DMS79 treated with DMSO at 0.1 percent for 48 hours (cell line): ENCODE measurements at regions not wholly inside any gene's neighbourhood (a gene's known extent, or its start where the extent isn't known, plus 50 kb on each side); places are given as distances from the start of the nearest gene placed in this dataset.
"Not testable (repeated sequence)": the region's sequence is repeated elsewhere in the genome, so short reads cannot be mapped to it uniquely, and the experiment has no call there.

ENCODE experiments used
- DNase-seq: peaks from one replicate; lab custom pipeline; 2025; lab: John Stamatoyannopoulos, UW

DNA sequence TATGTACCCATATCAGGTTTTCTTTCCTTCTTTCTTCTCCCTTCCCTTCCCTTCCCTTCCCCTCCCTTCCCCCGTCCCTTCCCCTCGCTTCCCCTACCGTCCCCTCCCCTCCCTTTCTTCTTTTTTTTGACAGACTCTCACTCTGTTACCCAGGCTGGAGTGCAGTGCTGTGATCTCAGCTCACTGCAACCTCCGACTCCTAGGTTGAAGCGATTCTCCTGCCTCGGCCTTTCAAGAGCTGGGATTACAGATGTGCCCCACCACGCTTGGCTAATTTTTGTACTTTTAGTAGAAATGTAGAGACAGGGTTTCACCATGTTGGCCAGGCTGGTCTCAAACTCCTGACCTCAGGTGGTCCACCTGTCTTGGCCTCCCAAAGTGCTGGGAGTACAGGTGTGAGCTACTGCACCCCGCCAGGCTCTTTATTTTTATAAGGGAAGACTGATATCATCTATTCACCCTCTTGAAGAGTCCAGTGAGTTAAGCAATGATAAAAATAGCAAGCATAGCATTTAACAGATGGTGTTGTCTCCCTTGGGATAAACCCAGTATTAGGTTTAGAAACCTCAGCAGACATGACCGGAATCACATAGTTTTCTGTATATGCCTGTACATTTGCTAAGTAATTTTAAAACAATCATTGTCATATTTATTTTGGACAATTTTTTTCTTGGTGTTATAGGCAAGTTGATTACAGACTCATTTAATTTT lies 888.4 kb downstream of the TRIB2 start:
- DNase-seq: no peak

DNA sequence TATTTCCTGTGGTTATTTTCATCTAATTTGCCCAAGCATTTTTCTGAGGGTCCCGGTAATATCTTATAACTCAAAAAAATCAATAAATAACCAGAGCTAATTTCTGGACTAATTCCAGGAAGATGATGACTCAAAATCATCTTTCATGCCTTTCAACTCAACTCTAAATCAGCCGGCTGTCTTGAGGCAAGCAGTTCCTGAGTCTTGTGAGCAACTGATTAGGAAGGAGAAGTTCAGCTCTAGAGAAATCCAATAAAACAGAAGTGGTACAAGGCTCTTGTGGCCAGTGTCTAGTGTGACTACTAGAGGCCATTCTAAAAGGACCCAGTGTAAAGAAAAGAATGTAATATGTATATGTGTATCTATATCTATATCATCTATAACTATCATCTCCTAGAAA lies 890.4 kb downstream of the TRIB2 start:
- no peak for DNase-seq

DNA sequence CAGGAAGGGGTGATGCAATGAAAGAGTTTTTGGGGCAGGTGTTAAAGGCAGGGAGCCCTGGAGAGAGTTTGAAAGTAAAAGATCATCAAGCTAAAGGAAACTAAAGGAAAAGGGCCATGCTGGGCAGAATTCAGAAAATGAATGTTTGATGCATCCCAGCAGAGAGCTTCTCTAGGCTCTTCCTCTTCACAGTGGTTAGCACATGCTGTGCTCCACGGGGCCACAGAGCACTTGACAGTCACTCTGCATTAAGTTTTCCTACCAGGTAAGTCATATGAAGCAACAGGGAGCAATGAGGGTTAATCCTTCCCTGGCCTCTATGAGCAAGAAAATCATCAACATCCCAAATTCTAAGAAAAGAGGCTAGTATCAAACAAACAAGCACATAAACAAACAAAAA lies 895.2 kb downstream of the TRIB2 start:
- no peak for DNase-seq

DNA sequence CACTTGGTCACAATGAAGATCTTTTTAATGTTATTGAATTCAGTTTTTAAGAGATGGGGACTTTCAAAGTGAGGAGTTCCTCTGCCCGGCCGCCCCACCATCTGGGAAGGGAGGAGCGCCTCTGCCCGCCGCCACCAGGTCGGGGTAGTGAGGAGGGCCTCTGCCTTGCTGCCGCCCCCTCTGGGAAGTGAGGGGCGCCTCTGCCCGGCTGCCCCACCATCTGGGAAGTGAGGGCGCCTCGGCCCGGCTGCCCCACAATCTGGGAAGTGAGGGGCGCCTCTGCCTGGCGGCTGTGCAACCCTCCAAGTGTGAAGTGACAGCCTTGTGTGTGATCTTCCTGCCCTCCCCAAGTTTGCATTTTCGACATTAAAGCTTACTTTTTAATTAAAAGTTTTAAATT lies 899.3 kb downstream of the TRIB2 start:
- no peak for DNase-seq

DNA sequence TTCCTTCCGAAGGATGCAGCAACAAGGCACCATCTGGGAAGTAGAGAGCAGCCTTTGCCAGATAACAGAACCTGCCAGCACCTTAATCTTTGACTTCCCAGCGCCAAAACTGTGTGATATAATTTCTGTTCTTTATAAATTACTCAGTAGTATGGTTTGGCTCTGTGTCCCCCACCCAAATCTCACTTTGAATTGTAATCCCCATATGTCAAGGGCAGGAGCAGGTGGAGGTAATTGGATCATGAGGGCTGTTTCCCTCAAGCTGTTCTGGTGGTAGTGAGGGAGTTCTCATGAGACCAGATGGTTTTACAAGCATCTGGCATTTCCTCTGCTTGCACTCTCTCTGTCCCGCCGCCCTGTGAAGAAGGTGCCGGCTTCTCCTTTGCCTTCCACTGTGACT lies 899.9 kb downstream of the TRIB2 start:
- no peak for DNase-seq

DNA sequence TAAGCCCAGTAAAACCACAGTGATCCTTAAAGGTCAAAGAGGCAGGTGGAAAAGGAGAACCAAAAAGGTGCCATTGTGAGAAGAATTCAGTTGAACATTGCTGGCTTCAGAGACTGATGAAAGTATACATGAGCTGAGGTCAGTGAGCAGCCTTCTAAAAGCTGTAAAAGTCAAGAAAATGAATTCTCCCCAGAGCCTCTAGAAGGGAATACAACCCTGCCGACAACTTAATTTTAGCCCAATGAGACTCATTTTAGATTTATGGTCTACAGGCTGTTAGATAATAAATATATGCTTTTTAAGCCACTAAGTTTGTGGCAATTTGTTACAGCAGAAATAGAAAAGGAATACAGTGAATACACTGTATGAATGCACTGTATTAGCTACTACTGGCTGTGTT lies 911.4 kb downstream of the TRIB2 start:
- DNase-seq: no peak

DNA sequence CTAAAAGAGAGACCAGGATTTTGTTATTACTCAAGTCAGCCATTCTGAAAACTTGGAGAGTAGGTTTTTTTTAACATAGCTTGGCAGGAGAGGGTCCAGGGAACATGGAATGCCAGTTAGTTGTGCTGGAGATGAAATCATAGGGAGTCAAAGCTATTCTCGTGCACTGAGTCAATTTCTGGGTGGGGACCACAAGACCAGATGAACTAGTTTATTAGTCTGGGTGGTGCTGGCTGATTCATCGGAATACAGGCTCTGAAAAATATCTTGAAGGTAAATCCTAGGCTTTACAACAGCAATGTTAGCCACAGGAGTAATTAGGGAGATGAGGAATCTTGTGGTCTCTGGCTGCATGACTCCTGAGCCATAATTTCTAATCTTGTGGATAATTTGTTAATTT lies 921.4 kb downstream of the TRIB2 start:
- no peak for DNase-seq

DNA sequence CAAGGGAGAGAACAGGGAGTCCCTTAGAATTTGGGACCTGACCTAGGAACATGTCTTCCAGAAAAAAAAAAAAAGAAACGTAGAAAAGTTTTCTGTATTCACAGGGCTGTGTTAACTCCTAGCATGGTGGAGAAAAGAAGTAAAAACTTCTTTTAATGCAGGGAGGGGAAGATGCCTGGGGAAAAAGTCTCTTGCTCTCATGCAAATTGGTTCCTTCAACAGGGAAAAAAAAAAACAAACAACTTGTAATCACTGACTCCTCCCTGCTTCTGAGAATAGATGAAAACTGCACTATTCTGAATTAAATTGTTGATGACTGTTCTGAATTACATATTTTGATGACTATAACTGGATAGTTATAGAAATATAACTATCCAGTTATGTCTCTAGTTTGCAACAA lies 933.2 kb downstream of the TRIB2 start:
- DNase-seq: no peak

DNA sequence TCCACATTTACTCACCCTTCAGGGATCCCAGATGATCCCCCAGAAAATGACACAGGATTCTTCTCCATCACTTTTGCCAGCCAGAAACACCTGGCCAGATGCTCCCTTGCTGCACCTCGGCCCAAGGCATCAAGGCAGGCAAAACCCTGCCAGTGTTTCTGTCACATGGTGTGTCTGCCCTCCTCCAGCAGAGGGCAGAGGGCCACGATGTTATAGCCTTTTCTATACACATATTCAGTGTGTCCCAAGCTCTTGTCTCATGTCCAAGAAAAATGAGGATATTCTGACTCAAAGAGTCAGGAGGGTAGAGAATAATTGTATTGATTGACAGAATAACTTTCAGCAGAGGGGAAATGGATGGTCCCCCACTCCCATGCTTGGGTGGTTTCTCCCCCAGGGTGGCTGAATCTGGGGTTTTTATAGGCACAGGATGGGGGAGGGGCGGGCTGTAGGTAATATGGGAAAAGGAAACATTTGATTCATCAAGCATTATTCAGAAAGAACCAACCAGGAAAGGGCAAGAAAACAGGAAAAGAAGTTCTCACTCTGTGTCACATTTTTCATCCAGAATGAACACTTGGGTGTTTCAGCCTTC lies 933.9 kb downstream of the TRIB2 start:
- no peak for DNase-seq

DNA sequence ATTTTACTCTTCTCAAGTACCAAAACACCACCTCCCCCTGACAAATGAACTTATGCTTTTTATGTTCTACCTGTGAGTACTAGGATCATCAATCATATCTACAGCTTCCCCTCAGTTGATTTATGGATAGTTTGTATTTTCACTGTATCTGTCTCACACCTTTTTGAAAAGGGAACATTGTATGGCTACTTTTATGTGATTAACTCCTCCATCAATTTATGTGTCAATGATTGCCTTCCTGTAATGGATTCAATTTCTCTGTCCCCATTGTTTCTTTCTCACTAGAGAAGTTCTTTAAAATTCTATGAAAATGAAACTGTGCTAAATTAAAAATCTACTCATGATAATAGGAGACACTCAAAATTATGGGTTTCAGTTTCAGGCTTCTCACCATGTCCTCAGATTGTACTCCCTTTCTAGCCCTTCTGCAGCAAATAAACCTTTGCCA lies 935.0 kb downstream of the TRIB2 start:
- DNase-seq: no peak

DNA sequence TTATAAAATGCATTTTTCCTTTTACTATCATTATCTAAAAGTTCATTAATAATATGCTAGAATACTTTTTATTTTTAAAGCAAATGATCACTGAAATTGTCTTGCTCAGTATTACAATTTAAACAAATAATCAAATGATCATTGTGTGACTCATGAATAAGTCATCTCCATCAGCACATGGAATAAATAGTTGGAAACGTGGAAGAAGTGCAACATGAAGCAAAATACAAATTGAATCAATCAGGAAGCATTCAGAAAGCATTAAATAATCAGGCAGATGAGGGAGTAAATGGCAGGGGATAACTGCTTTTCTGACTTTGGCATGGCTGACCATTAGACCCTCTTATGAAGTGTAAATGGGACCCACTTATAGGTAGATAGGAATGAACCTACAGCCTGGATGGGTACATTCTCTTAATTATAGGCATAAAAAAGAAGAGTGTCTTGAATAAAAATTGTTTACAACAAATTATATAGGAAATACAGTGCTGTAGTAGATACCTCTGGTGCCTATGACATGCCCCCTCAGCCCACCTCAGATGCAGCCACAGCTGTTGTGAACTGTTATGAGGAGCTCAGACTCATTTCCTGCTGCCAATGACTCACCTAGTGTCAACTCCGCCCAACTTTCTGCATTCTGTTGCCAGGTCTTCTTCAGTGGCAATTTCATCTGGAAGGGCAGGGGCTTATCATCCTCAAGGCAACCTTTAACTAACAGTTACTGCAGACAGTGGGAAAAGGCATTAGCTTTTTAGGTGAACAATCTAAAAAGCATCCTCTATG lies 936.0 kb downstream of the TRIB2 start:
- no peak for DNase-seq

DNA sequence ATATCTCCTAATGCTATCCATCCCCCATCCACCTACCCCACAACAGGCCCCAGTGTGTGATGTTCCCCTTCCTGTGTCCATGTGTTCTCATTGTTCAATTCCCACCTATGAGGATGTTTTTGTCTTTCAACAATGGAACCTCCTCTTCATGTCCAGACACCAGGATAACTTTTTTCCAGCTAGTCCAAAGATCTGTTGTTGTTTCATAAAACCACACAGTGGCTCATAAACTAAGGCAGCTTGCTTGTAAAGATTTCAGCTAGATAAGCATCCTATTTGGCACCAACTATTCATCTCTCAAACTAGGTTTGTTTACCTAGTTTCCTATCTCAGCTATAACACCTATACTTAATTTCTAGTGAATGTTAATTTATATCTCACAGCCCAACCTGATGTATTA lies 937.7 kb downstream of the TRIB2 start:
- no peak for DNase-seq

DNA sequence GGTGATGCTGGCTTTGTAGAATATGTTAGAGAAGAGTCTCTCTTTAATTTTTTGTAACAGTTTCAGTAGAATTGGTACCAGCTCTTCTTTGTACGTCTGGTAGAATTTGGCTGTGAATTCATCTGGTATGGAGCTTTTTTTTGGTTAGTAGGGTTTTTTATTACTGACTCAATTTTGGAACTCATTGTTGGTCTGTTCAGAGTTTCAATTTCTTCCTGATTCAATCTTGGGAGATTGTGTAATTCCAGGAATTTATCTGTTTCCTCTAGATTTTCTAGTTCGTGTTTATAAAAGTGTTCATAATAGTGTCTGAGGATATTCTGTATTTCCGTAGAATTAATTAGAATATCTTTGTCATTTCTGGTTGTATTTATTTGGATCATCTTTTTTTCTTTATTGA lies 943.5 kb downstream of the TRIB2 start:
- no peak for DNase-seq

DNA sequence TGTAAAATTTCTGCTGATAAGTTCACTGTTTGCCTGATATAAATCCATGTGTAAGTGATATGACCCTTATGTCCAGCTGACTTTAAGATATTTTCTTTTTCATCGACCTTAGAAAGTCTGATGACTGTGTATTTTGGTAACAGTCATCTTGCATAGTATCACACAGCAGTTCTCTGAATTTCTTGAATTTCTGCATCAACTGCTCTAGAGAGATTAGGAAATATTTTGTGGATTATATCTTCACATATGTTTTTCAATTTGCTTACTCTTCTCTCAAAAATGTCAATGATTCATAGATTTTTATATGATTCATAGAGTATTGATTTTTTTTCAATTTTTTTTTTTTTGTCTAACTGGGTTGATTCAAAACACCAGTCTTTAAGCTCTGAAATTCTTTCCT lies 945.3 kb downstream of the TRIB2 start:
- no peak for DNase-seq

DNA sequence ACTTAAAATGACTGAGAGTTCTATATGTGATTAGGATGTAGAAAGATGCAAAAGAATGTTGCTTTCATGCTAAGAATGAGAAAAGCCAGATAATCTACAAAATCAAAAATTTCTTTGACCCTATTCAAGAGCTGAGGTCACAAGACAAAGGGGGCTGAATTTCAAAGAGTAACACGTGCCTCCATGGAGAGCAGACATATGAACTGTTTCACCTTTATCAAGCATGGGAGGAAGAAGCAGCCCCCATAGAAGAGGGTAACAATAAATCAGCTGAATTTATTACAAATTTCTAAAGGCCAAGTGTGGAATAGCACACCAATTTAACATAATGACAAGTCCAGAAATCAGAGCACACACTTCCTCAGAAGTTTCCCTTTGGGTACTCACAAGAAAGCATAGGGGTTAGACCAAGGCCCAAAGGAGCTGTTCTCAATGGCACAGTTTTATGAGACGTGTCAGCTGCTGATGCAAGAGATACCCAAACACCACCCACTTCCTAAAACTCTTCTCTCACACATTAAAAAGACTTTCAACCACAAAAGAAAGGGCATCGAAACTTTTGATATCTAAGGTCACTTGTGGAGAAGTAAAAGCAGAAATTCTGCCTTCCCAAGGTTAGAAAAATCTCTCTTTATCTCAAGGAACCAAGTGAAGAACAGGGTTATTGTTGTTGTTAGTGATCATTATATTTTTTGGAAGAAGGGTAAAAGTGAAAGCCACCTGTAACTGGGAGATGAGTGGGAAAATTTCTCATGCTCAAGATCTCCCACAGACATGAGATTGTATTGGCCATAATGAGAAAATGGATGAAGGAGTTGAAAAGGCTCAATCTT lies 950.1 kb downstream of the TRIB2 start:
- no peak for DNase-seq

DNA sequence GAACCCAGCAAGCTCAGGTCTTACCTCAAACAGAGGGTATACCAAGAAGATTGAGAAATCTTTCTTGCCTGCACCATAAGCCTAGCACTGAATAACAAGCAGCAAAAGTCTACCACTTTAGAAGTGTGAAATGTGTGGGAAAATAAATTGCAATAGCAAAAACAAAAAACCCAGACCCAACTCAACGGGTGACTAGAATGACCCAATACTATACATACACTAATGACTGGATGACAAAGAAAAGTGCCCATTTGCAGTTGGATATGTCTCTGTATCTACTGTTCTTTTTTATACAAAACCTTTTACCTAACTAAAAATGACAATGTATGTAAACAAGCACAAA lies 950.6 kb downstream of the TRIB2 start:
- no peak for DNase-seq

DNA sequence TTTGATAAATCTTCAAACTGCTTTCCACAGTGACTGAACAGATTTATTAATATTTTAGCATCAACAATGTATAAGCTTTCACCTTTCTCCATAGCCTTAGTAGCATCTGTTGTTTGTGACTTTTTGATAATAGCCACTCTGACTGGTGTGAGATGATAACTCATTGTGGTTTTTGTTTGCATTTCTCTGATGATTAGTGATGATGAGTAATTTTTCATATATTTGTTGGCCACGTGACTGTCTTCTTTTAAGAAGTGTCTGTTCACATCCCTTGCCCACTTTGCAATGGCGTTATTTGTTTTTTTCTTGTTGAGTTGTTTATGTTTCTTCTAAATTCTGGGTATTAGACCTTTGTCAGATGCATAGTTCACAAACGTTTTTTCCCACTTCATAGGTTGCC lies 952.9 kb downstream of the TRIB2 start:
- DNase-seq: no peak

DNA sequence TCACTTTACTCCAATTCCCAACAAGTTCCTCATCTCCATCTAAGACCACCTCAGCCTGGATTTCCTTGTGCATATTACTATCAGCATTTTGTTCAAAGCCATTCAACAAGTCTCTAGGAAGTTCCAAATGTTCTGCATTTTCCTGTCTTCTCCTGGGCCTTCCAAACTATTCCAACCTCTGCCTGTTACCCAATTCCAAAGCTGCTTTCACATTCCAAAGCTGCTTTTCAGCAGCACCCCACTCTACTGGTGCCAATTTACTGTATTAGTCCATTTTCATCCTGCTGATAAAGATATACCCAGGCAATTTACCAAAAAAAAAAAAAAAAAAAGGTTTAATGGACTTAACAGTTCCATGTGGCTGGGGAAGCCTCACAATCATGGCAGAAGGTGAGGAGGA lies 957.1 kb downstream of the TRIB2 start:
- DNase-seq: not testable (repeated sequence)

DNA sequence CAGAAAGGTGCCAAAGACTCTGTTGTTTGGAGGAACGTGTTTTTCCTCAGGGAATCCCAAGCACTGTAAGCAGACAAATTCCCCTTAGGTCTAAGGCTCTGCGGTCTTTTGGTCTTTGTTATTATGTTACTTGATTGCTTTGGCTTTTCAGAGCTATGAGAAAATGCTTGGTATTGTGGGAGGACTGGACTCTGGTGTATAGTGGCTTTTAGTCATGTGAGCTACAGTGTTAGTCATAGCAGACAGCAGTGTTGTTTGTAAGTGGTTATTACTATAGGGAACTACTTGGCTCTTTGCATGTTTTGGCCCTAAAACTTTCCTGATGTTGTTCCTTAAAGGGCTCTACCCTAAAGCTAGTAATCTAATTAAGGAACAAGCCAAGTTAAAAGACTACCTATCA lies 956.2 kb upstream of the LRATD1 start:
- DNase-seq: no peak

DNA sequence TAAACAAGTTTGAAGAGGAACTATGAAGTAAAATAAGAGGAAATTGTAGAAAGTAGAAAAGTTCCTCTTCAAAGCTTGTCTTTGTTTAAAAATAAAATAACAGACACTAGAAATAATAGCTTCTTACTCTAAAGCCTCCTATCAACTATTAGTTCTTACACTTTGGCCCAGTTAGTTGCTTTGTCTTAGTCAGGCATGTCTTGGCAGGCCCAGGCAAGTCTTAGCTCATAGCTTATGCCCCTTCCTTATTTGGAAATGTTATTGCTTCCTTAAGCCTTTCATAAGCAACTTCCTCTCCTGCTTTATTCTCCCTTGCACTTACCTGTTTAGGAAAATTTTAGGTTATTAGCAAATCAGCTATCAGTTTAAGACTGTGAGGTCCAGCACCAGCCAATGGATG lies 950.6 kb upstream of the LRATD1 start:
- DNase-seq: no peak

DNA sequence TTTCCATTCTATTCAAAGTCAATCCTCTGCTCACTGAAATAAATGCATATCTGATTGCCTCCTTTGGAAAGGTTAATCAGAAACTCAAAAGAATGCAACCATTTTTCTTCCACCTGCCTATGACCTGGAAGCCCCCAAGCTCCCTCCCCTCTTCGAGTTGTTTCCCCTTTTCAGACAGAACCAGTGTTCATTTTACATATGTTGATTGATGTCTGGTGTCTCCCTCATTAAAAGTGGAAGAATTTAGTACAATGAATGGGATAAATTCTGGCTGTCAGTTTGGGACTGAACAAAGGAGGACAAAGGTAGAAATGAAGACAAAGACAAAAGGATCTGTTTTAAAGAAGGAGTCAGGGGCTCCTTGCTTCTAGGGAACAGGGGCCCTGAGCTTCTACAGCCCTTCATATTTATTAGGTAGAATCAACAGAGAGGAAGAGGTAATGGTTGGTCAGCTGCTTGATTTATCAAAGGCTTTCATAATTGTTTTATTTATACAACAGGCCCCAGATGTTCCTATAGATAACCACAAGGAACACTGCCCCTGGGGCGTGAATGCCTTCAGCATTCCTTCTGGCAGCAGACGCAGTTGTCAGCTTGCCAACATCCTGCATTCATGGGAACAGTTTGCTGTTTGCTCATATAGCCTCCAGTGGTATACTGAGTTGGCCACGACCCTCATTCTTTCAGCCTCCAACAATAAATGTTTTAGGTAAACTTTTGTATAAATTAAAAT lies 949.8 kb upstream of the LRATD1 start:
- no peak for DNase-seq

DNA sequence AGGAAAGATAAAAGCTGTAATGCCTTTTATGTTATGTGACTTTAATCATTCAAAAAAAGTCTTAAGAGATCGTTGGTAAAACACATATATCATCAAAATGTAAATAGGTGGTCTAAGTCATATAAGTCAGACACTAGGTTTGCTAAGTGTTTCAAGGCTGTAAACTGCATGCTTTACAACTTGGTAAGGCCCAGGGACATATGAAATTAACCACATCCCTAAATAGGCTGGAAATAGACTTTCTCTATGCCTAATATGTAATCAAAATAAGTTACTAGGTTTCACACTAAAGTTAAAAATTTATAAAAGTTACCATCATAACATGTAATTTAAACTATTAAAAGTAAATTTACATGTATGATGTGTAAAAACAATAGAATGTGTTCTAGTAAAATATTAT lies 946.3 kb upstream of the LRATD1 start:
- DNase-seq: no peak
